ENCODE measurements at regions not wholly inside any gene's neighbourhood (a gene's known extent, or its start where the extent isn't known, plus 50 kb on each side); places are given as distances from the start of the nearest gene placed in this dataset.

DNA sequence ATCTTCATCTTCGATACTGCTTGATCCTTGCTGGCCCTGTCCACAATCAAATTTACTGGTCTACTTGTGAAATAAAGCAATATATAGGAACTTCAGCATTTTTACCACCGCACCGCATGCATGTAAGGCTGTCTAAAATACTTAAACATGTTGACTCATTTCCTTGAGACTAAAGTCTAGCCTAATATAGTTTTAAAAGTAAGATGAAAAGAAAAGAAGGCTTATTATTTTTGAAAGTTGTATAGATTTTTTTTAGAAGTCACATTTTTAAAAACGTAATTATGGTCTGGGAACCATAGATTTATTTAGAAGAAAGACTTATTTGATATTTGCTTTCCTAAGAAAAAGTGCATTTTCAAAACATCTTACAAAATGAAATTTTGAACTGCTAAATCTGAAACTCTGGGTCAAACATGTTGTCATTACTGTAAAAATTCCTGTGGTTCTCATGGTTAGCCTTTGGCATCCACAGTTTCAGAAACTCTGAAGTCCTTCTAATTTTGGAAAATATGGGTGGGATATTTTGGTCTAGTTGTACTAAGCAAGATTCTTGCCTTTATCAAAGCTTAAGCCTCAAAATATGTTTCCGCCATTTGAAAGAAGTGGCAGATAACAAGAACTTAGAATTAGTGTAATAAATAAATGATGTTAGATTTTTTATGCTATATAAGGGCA, 423.5 kb upstream of the CTSO start:
- POLR2A ChIA-PET = no interaction called here
- Histone ChIP-seq H3K4me2 (ENCODE audit: low read length) (no peak overlapping the region), H3K36me3 (ENCODE audit: control insufficient read depth in 1 of 2, insufficient read depth in 2 of 2, low read length in 2 of 2) (no peaks in the 10 kb centered on the region), H3K9me3 (ENCODE audit: control insufficient read depth in 1 of 2, insufficient read depth in 1 of 2, low read depth in 1 of 2, low read length in 2 of 2) (no peaks in the 10 kb centered on the region), H3K27ac (ENCODE audit: low read depth, low read length) (no peak overlapping the region), H3K4me3 (replicated peaks in 1 of 2; ENCODE audit: low read depth in 1 of 2, low read length in 2 of 2) (no peak overlapping the region), H3K4me1 (ENCODE audit: control insufficient read depth in 1 of 2, insufficient read depth in 2 of 2, low read length in 2 of 2) (peaks cover 10% of the 10 kb centered on the region in 2 experiments; a peak in 2 of 4 replicates), H3K79me2 (ENCODE audit: insufficient read depth, low read length) (no peaks in the 10 kb centered on the region), H3K9ac (ENCODE audit: low read length) (no peak overlapping the region), H3K9me2 (ENCODE audit: insufficient read depth) (no peaks in the 10 kb centered on the region), H3K27me3 (ENCODE audit: insufficient read depth, low read length) (no peaks in the 10 kb centered on the region), H2AFZ (ENCODE audit: low read depth, low read length, poor library complexity, severe bottlenecking) (no peak overlapping the region), H4K20me1 (ENCODE audit: insufficient read depth) (no peaks in the 10 kb centered on the region)
- RAD21 ChIA-PET (ENCODE audit: low non-redundant PET in 1 of 2, low total read pairs in 2 of 2, uncharacterized antibody in 2 of 2, unreplicated experiment in 2 of 2) = no interaction called here
- BruUV-seq (replicated peaks) = no TSS peak
- TF ChIP-seq POLR2A (IDR thresholded peaks at IDR 0.05; ENCODE audit: borderline replicate concordance, extremely low read depth, insufficient read depth, insufficient read length) (no peak), ELF1 (IDR thresholded peaks at IDR 0.05; ENCODE audit: borderline replicate concordance, low read depth) (no peak), ZNF274 (IDR thresholded peaks at IDR 0.05; ENCODE audit: low read depth, low read length) (no peak), JUND (IDR thresholded peaks at IDR 0.05) (no peak), EZH2 (IDR thresholded peaks at IDR 0.05) (no peak), MAX (IDR thresholded peaks at IDR 0.05) (no peak), CEBPB (IDR thresholded peaks at IDR 0.05; ENCODE audit: low read depth) (no peak), SRF (IDR thresholded peaks at IDR 0.05; ENCODE audit: low read depth) (no peak)
- intact Hi-C loops (cut with micrococcal nuclease) = loop anchor here (5.0 kb wide), 1 partner anchor 220 kb away; no protein-coding TSS in a partner anchor
- CTCF ChIA-PET = no interaction called here
- DNase-seq (ENCODE audit: low read depth, low spot score) = no peak
- ATAC-seq = no peak

DNA sequence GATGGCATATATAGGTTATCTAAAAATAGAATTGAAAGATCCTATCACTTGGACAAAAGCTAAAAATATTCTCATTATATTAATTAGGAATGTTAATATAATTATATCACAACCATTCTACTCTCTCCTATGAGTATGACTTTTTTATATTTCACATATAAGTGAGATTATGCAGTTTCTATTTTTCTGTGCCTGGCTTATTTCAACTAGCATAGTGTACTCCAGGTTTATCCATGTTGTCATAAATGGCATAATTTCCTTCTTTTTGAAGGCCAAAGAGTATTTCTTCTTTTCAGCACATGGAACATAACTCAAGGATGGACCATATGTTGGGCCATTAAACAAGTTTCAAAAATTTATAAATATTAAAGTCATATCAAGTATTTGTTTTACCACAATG, 421.2 kb upstream of the CTSO start:
- Histone ChIP-seq H2AFZ (ENCODE audit: low read depth, low read length, poor library complexity, severe bottlenecking) (no peak overlapping the region), H3K9me2 (ENCODE audit: insufficient read depth) (no peaks in the 10 kb centered on the region), H3K4me1 (ENCODE audit: control insufficient read depth in 1 of 2, insufficient read depth in 2 of 2, low read length in 2 of 2) (peaks cover 10% of the 10 kb centered on the region in 2 experiments; a peak in 2 of 4 replicates), H4K20me1 (ENCODE audit: insufficient read depth) (no peaks in the 10 kb centered on the region), H3K79me2 (ENCODE audit: insufficient read depth, low read length) (no peaks in the 10 kb centered on the region), H3K4me2 (ENCODE audit: low read length) (no peak overlapping the region), H3K9ac (ENCODE audit: low read length) (no peak overlapping the region), H3K4me3 (replicated peaks in 1 of 2; ENCODE audit: low read depth in 1 of 2, low read length in 2 of 2) (no peak overlapping the region), H3K27ac (ENCODE audit: low read depth, low read length) (no peak overlapping the region), H3K9me3 (ENCODE audit: control insufficient read depth in 1 of 2, insufficient read depth in 1 of 2, low read depth in 1 of 2, low read length in 2 of 2) (no peaks in the 10 kb centered on the region), H3K36me3 (ENCODE audit: control insufficient read depth in 1 of 2, insufficient read depth in 2 of 2, low read length in 2 of 2) (no peaks in the 10 kb centered on the region), H3K27me3 (ENCODE audit: insufficient read depth, low read length) (no peaks in the 10 kb centered on the region)
- intact Hi-C loops (cut with micrococcal nuclease) = loop anchor here (5.0 kb wide), 1 partner anchor 218 kb away; no protein-coding TSS in a partner anchor
- ChIA-PET POLR2A (no interaction called here), RAD21 (ENCODE audit: low non-redundant PET in 1 of 2, low total read pairs in 2 of 2, uncharacterized antibody in 2 of 2, unreplicated experiment in 2 of 2) (no interaction called here), CTCF (no interaction called here)
- ATAC-seq (no peak), DNase-seq (ENCODE audit: low read depth, low spot score) (no peak)
- no TSS peak for BruUV-seq (replicated peaks)
- TF ChIP-seq ATF3 (IDR thresholded peaks at IDR 0.05) (no peak), CBX3 (IDR thresholded peaks at IDR 0.05; ENCODE audit: low read depth) (no peak), SRF (IDR thresholded peaks at IDR 0.05; ENCODE audit: low read depth) (no peak), TCF7L2 (IDR thresholded peaks at IDR 0.05; ENCODE audit: borderline replicate concordance, extremely low read depth, insufficient read depth, insufficient read length) (no peak), CEBPB (IDR thresholded peaks at IDR 0.05; ENCODE audit: low read depth) (no peak), ZFX (IDR thresholded peaks at IDR 0.05) (no peak), EZH2 (IDR thresholded peaks at IDR 0.05) (no peak)

All from HCT116 (cell line).